Neural progenitor cell (in vitro differentiated cells): ENCODE measurements at regions not wholly inside any gene's neighbourhood (a gene's known extent, or its start where the extent isn't known, plus 50 kb on each side); places are given as distances from the start of the nearest gene placed in this dataset.

Experiments used
- CTCF ChIP-seq: fragments of 200-600 bp; sonication (generic); IDR thresholded peaks from 2 replicates; pipeline ENCODE4 v1.5.1; 2017; ENCODE audit warnings: antibody characterized with exemption, mild to moderate bottlenecking
- EZH2 ChIP-seq: fragments of 200-600 bp; sonication (generic); IDR thresholded peaks from 2 replicates; pipeline ENCODE4 v1.6.1; 2017; ENCODE audit warnings: antibody characterized with exemption, mild to moderate bottlenecking, moderate library complexity
- EZH2phosphoT487 ChIP-seq: fragments of 200-600 bp; sonication (generic); IDR thresholded peaks from 2 replicates; pipeline ENCODE4 v1.6.1; 2017; ENCODE audit warnings: antibody characterized with exemption

GRCh38 chr17:70658317-70658716 is 489.0 kb downstream of the KCNJ2 start:
- TF ChIP-seq CTCF (no peak), EZH2phosphoT487 (no peak), EZH2 (no peak)
